ENCODE measurements at regions not wholly inside any gene's neighbourhood (a gene's known extent, or its start where the extent isn't known, plus 50 kb on each side); places are given as distances from the start of the nearest gene placed in this dataset.

- Histone ChIP-seq H3K4me1 (no peaks in the 10 kb centered on the region), H3K9me3 (peaks cover 0 to 19% (median 4%) of the 10 kb centered on the region in 12 donors), H3K4me3 (no peak overlapping the region), H3K27me3 (peaks cover 0 to 37% (median 6%) of the 10 kb centered on the region in 9 donors), H3K36me3 (no peaks in the 10 kb centered on the region), H3K27ac (no peak overlapping the region)
- WGBS, 4 donors, result 45 to 61% (median 56%) methylated on average over 3 of the region's 3 CpGs
- intact Hi-C loops (cut with DNase I), result no loop called here
- ATAC-seq (no peak), DNase-seq (no peak)
- TF ChIP-seq, protein P1, sequence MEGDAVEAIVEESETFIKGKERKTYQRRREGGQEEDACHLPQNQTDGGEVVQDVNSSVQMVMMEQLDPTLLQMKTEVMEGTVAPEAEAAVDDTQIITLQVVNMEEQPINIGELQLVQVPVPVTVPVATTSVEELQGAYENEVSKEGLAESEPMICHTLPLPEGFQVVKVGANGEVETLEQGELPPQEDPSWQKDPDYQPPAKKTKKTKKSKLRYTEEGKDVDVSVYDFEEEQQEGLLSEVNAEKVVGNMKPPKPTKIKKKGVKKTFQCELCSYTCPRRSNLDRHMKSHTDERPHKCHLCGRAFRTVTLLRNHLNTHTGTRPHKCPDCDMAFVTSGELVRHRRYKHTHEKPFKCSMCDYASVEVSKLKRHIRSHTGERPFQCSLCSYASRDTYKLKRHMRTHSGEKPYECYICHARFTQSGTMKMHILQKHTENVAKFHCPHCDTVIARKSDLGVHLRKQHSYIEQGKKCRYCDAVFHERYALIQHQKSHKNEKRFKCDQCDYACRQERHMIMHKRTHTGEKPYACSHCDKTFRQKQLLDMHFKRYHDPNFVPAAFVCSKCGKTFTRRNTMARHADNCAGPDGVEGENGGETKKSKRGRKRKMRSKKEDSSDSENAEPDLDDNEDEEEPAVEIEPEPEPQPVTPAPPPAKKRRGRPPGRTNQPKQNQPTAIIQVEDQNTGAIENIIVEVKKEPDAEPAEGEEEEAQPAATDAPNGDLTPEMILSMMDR (IDR thresholded peaks at IDR 0.05), result no peak
- TF ChIP-seq POLR2A (IDR thresholded peaks at IDR 0.05), result no peak
These were observed 372.5 kb upstream of the C1orf174 start for GRCh38 chr1:4272568-4272967.

GRCh38 chr1:4273243-4273642, 373.2 kb upstream of the C1orf174 start:
- Histone ChIP-seq H3K36me3 (no peaks in the 10 kb centered on the region), H3K27me3 (peaks cover 0 to 34% (median 6%) of the 10 kb centered on the region in 9 donors), H3K9me3 (peaks cover 0 to 26% (median 10%) of the 10 kb centered on the region in 12 donors), H3K4me3 (no peak overlapping the region), H3K27ac (no peak overlapping the region), H3K4me1 (no peaks in the 10 kb centered on the region)
- intact Hi-C loops (cut with DNase I), result no loop called here
- DNase-seq (no peak), ATAC-seq (no peak)
- WGBS, 4 donors, result 44 to 49% (median 47%) methylated on average over 3 of the region's 3 CpGs
- no peak for TF ChIP-seq POLR2A (IDR thresholded peaks at IDR 0.05)
- TF ChIP-seq, protein P1 (IDR thresholded peaks at IDR 0.05), result no peak

DNA sequence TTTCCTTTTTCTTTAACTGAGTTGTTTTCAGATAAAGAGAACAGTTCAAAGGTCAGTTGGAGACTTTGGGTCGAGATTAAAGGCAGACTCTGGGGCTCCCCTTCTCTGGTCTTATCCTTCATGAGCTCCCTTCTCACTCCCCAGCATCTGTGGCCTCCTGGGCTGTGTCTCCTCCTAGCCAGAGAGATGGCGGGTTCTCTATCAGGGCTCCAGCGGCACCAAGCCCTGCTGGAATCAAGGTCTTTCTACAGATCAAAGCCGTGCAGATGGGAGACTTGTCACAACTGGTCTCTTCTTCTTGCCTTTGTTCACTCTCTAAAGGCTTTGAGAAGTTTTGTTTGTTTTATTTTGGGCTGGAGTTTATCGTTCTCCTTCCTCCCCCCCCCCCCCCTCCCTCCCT, 373.7 kb upstream of the C1orf174 start:
- WGBS, 4 donors, result 16 to 31% (median 20%) methylated on average over 5 of the region's 5 CpGs
- TF ChIP-seq POLR2A (IDR thresholded peaks at IDR 0.05), result no peak
- TF ChIP-seq, protein P1 (IDR thresholded peaks at IDR 0.05), result no peak
- Histone ChIP-seq H3K4me1 (no peaks in the 10 kb centered on the region), H3K4me3 (no peak overlapping the region), H3K36me3 (no peaks in the 10 kb centered on the region), H3K27me3 (peaks cover 0 to 34% (median 6%) of the 10 kb centered on the region in 9 donors), H3K27ac (no peak overlapping the region), H3K9me3 (peaks cover 0 to 29% (median 10%) of the 10 kb centered on the region in 12 donors)
- intact Hi-C loops (cut with DNase I), result no loop called here
- DNase-seq (no peak), ATAC-seq (no peak)

DNA sequence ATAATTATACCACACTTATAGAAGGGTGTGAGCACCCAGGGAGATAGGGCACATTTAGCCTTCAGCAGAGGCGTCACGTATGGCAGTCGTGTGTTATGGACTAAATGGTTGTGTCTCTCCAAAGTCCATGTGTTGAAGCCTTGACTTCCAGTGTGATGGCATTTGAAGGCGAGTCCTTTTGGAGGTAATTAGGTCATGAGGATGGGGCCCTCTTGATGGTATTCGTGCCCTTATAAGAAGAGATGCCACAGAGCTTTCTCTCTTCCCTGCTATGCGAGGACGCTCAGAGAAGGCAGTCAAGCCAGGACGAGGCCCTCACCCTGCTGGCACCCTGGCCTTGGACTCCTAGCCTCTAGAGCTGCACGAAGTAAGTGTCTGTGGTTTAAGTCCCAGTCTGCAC, 375.0 kb upstream of the C1orf174 start:
- Histone ChIP-seq H3K4me1 (no peaks in the 10 kb centered on the region), H3K9me3 (peaks cover 0 to 29% (median 10%) of the 10 kb centered on the region in 12 donors), H3K4me3 (no peak overlapping the region), H3K27me3 (peaks cover 0 to 34% (median 6%) of the 10 kb centered on the region in 9 donors), H3K27ac (no peak overlapping the region), H3K36me3 (no peaks in the 10 kb centered on the region)
- no peak for DNase-seq
- no peak for TF ChIP-seq POLR2A (IDR thresholded peaks at IDR 0.05)
- TF ChIP-seq, protein P1 (IDR thresholded peaks at IDR 0.05), result no peak
- no peak for ATAC-seq
- intact Hi-C loops (cut with DNase I), result loop anchor here in 1 of 10 donors (5.0 kb wide), 1 partner anchor 507 kb away; no protein-coding TSS in a partner anchor
- WGBS, 4 donors, result 79 to 83% (median 81%) methylated on average over 9 of the region's 9 CpGs
